Activated CD4-positive, alpha-beta T cell treated with anti-CD3 and anti-CD28 coated beads for 36 hours (primary cell): ENCODE measurements at regions not wholly inside any gene's neighbourhood (a gene's known extent, or its start where the extent isn't known, plus 50 kb on each side); places are given as distances from the start of the nearest gene placed in this dataset.

Experiments used
- ATAC-seq: fragments of 200-7000 bp; cut with Tn5 transposase; one replicate; pipeline ENCODE4 v1.10.0; 2021; ENCODE audit warnings: mild to moderate bottlenecking, moderate library complexity
- CTCF ChIA-PET: fragments of 350-600 bp; sonication (Branson Sonifier 250); formaldehyde crosslinking; loops from one replicate; lab custom pipeline; 2021; ENCODE audit warnings: antibody characterized with exemption; lab: Charles Lee
- POLR2A ChIA-PET: fragments of 350-600 bp; sonication (Branson Sonifier 250); formaldehyde crosslinking; loops from one replicate; lab custom pipeline; 2021; ENCODE audit warnings: antibody characterized with exemption, inconsistent platforms; lab: Charles Lee
- DNase-seq: peaks from one replicate; pipeline ENCODE4 v3.0.0-alpha.2; 2020
- H3K27ac Mint-ChIP-seq: one replicate; pipeline ENCODE4 v1.8.0; 2021; ENCODE audit warnings: mixed read lengths
- H3K27me3 Mint-ChIP-seq: one replicate; pipeline ENCODE4 v1.8.0; 2021; ENCODE audit warnings: mixed read lengths
- H3K36me3 Mint-ChIP-seq: one replicate; pipeline ENCODE4 v1.8.0; 2021; ENCODE audit warnings: low read depth, mixed read lengths
- H3K4me1 Mint-ChIP-seq: one replicate; pipeline ENCODE4 v1.8.0; 2021; ENCODE audit warnings: mixed read lengths
- H3K4me3 Mint-ChIP-seq: one replicate; pipeline ENCODE4 v1.8.0; 2021; ENCODE audit warnings: mild to moderate bottlenecking, moderate library complexity, mixed read lengths
- H3K9me3 Mint-ChIP-seq: one replicate; pipeline ENCODE4 v1.8.0; 2021; ENCODE audit warnings: low read depth, mixed read lengths
- intact Hi-C, 2 experiments: fragments of 100-400 bp; cut with DNase I in 1 of 2; cut with micrococcal nuclease in 1 of 2; formaldehyde crosslinking; loops; one replicate each; pipeline versions ENCODE4 v1.14.2 to v1.15.1; 2022 to 2024; cut with DNase I, micrococcal nuclease

- CTCF ChIA-PET = interaction anchor here (0.9 to 1.6 kb wide), 4 partner anchors 75 to 161 kb away, joined by 3 to 5 read pairs (median 4); no protein-coding TSS in a partner anchor
These were observed 119.3 kb upstream of the MDM1 start for GRCh38 chr12:68451261-68452077.

GRCh38 chr12:68452078-68452715, 120.0 kb upstream of the MDM1 start:
- POLR2A ChIA-PET = interaction anchor here (0.6 to 0.7 kb wide), 2 partner anchors 113 to 611 kb away, joined by 3 to 6 read pairs; no protein-coding TSS in a partner anchor

More at GRCh38 chr12:68451261-68452077, 119.3 kb upstream of the MDM1 start:
- Mint-ChIP-seq H3K27me3 (no peaks in the 10 kb centered on the region), H3K4me1 (peaks cover 87% of the 10 kb centered on the region), H3K36me3 (no peaks in the 10 kb centered on the region), H3K27ac (peak overlapping the region; percentile 93), H3K4me3 (peak overlapping the region; percentile 46), H3K9me3 (no peaks in the 10 kb centered on the region)
- intact Hi-C loops = loop anchor here (1.0 to 5.0 kb wide), 16 partner anchors 30 to 358 kb away; partner anchors contain the start of genes MDM2 (in 1 of the 2), NUP107 (in 1 of the 2) and RAP1B (in 1 of the 2)
- ATAC-seq (peak; percentile 80), DNase-seq (peak; percentile 67)
- POLR2A ChIA-PET = interaction anchor here (0.6 to 1.4 kb wide), 3 partner anchors 30 to 161 kb away, joined by 3 to 5 read pairs (median 4); no protein-coding TSS in a partner anchor

DNA sequence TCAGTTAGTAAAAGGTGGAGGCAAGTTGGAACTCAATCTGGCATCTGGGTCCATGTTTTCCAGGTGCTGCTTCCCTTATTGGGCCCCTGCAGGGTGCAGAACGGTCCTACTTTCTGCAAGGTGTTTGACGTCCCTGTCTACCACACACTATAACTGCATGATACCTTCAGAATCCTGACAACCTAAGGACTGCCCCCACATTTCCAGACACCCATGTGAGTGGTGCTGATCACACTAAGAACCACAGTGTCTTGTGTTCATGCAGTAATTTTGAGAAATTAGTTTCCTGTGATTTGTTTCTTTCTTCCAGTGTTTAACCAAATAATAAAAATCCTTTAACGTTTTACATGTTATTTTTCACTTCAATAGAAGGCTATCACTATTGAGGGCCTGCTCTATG, 121.1 kb upstream of the MDM1 start:
- H3K27me3 Mint-ChIP-seq = no peaks in the 10 kb centered on the region
- intact Hi-C loops = loop anchor here in 1 of 2 experiments (5.0 kb wide), 2 partner anchors 124 to 336 kb away; no protein-coding TSS in a partner anchor
- H3K4me3 Mint-ChIP-seq = no peak overlapping the region
- ATAC-seq (no peak), DNase-seq (no peak)
- H3K4me1 Mint-ChIP-seq = peaks cover 76% of the 10 kb centered on the region
- no peaks in the 10 kb centered on the region for H3K36me3 Mint-ChIP-seq
- H3K9me3 Mint-ChIP-seq = no peaks in the 10 kb centered on the region
- H3K27ac Mint-ChIP-seq = no peak overlapping the region
- CTCF ChIA-PET = interaction anchor here (1.0 to 1.1 kb wide), 2 partner anchors 22 to 49 kb away, joined by 3 to 4 read pairs; no protein-coding TSS in a partner anchor
- POLR2A ChIA-PET = no interaction called here

More at GRCh38 chr12:68452078-68452715, 120.0 kb upstream of the MDM1 start:
- Mint-ChIP-seq H3K4me1 (peaks cover 81% of the 10 kb centered on the region), H3K9me3 (no peaks in the 10 kb centered on the region), H3K27me3 (no peaks in the 10 kb centered on the region), H3K36me3 (no peaks in the 10 kb centered on the region), H3K4me3 (peak overlapping the region; percentile 46), H3K27ac (peak overlapping the region; percentile 93)
- intact Hi-C loops = loop anchor here in 1 of 2 experiments (5.0 kb wide), 2 partner anchors 125 to 335 kb away; no protein-coding TSS in a partner anchor
- ATAC-seq (no peak), DNase-seq (no peak)
- CTCF ChIA-PET = interaction anchor here (0.7 to 1.6 kb wide), 4 partner anchors 10 to 84 kb away, joined by 3 to 4 read pairs (median 3); no protein-coding TSS in a partner anchor

DNA sequence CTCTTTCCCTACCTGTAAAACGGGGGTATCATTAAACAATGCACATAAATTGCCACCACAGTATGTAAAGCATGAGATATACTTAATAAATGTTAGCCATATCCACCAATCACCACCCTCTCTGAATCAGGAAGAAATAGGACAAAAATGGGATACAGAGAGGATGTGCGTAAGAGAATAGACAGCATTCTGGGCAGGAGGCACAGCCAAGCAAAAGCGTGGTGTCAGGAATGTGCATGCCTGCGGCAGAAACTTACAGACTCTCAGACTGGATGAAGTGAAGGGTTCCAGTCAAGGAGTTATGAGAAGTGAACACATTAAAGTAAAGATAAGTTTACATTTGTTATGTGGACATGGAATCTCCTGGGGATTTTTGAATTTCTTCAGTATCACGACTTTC, 121.7 kb upstream of the MDM1 start:
- Mint-ChIP-seq H3K27ac (no peak overlapping the region), H3K4me3 (no peak overlapping the region)
- CTCF ChIA-PET = interaction anchor here (0.9 to 1.1 kb wide), 3 partner anchors 21 to 198 kb away, joined by 3 to 4 read pairs (median 3); no protein-coding TSS in a partner anchor

GRCh38 chr12:68454892-68455291, 122.7 kb upstream of the MDM1 start:
- ATAC-seq (no peak), DNase-seq (no peak)
- intact Hi-C loops = loop anchor here in 1 of 2 experiments (5.0 kb wide), 2 partner anchors 122 to 338 kb away; no protein-coding TSS in a partner anchor
- no peaks in the 10 kb centered on the region for H3K36me3 Mint-ChIP-seq
- POLR2A ChIA-PET = no interaction called here
- H3K4me1 Mint-ChIP-seq = peaks cover 64% of the 10 kb centered on the region
- no peak overlapping the region for H3K4me3 Mint-ChIP-seq
- H3K27ac Mint-ChIP-seq = no peak overlapping the region
- CTCF ChIA-PET = interaction anchor here (0.6 to 1.0 kb wide), 3 partner anchors 26 to 255 kb away, joined by 3 to 6 read pairs (median 4); no protein-coding TSS in a partner anchor
- H3K9me3 Mint-ChIP-seq = no peaks in the 10 kb centered on the region
- H3K27me3 Mint-ChIP-seq = no peaks in the 10 kb centered on the region

More for the DNA sequence above, 121.7 kb upstream of the MDM1 start:
- ATAC-seq (no peak), DNase-seq (no peak)
- Mint-ChIP-seq H3K36me3 (no peaks in the 10 kb centered on the region), H3K4me1 (peaks cover 72% of the 10 kb centered on the region), H3K9me3 (no peaks in the 10 kb centered on the region), H3K27me3 (no peaks in the 10 kb centered on the region)
- intact Hi-C loops = loop anchor here in 1 of 2 experiments (5.0 kb wide), 2 partner anchors 123 to 337 kb away; no protein-coding TSS in a partner anchor
- POLR2A ChIA-PET = no interaction called here

- H3K4me1 Mint-ChIP-seq = peaks cover 57% of the 10 kb centered on the region
- no peaks in the 10 kb centered on the region for H3K36me3 Mint-ChIP-seq
- ChIA-PET POLR2A (no interaction called here), CTCF (interaction anchor here (0.7 to 1.2 kb wide), 3 partner anchors 26 to 194 kb away, joined by 3 to 4 read pairs (median 3); no protein-coding TSS in a partner anchor)
- DNase-seq (peak; percentile 33), ATAC-seq (no peak)
- intact Hi-C loops = no loop called here
- no peak overlapping the region for H3K4me3 Mint-ChIP-seq
- no peaks in the 10 kb centered on the region for H3K27me3 Mint-ChIP-seq
- no peaks in the 10 kb centered on the region for H3K9me3 Mint-ChIP-seq
- H3K27ac Mint-ChIP-seq = peak overlapping the region; percentile 66
These were observed 123.7 kb upstream of the MDM1 start for GRCh38 chr12:68455691-68456345.

- Mint-ChIP-seq H3K27me3 (no peaks in the 10 kb centered on the region), H3K9me3 (no peaks in the 10 kb centered on the region), H3K4me3 (no peak overlapping the region), H3K36me3 (no peaks in the 10 kb centered on the region), H3K4me1 (peaks cover 32% of the 10 kb centered on the region), H3K27ac (no peak overlapping the region)
- CTCF ChIA-PET = interaction anchor here (0.6 kb wide), 1 partner anchor 92 kb away, joined by 3 read pairs; no protein-coding TSS in a partner anchor
- ATAC-seq = no peak
- POLR2A ChIA-PET = no interaction called here
- DNase-seq = no peak
- intact Hi-C loops = no loop called here
These were observed 126.7 kb upstream of the MDM1 start for GRCh38 chr12:68458866-68459265.

DNA sequence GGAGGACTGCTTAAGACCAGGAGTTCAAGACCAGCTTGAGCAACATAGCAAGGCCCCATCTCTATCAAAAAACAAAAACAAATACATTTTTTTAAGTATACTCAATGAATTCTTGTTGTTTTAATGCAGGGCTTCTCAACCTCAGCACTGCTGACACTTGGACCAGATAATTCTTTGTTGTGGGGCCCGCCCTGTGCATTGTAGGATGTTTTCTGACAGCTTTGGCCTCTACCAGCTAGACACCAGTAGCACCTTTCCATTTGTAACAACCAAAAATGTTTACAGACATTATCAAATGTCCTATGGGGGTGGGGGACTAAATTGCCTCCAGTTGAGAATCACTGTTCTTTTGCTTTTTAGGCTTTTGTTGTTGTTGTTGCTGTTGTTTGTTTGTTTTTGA, 128.1 kb upstream of the MDM1 start:
- CTCF ChIA-PET = no interaction called here
- DNase-seq = no peak
- H3K4me3 Mint-ChIP-seq = no peak overlapping the region
- H3K9me3 Mint-ChIP-seq = no peaks in the 10 kb centered on the region
- ATAC-seq = no peak
- no peak overlapping the region for H3K27ac Mint-ChIP-seq
- H3K36me3 Mint-ChIP-seq = no peaks in the 10 kb centered on the region
- POLR2A ChIA-PET = no interaction called here
- intact Hi-C loops = no loop called here
- no peaks in the 10 kb centered on the region for H3K27me3 Mint-ChIP-seq
- H3K4me1 Mint-ChIP-seq = peaks cover 19% of the 10 kb centered on the region

- no peak for DNase-seq
- no peaks in the 10 kb centered on the region for H3K9me3 Mint-ChIP-seq
- CTCF ChIA-PET = interaction anchor here (0.6 to 1.1 kb wide), 2 partner anchors 9 to 70 kb away, joined by 3 read pairs; no protein-coding TSS in a partner anchor
- no peak overlapping the region for H3K27ac Mint-ChIP-seq
- POLR2A ChIA-PET = no interaction called here
- H3K4me1 Mint-ChIP-seq = peaks cover 8% of the 10 kb centered on the region
- no peaks in the 10 kb centered on the region for H3K27me3 Mint-ChIP-seq
- H3K4me3 Mint-ChIP-seq = no peak overlapping the region
- intact Hi-C loops = no loop called here
- no peaks in the 10 kb centered on the region for H3K36me3 Mint-ChIP-seq
- ATAC-seq = no peak
These were observed 129.5 kb upstream of the MDM1 start for GRCh38 chr12:68461645-68462044.

- DNase-seq = no peak
- Mint-ChIP-seq H3K36me3 (no peaks in the 10 kb centered on the region), H3K4me3 (peak overlapping the region; percentile 61), H3K4me1 (peaks cover 8% of the 10 kb centered on the region), H3K27ac (peak overlapping the region; percentile 85), H3K9me3 (no peaks in the 10 kb centered on the region), H3K27me3 (no peaks in the 10 kb centered on the region)
- CTCF ChIA-PET = interaction anchor here (0.9 to 1.0 kb wide), 2 partner anchors 10 to 16 kb away, joined by 3 to 4 read pairs; no protein-coding TSS in a partner anchor
- POLR2A ChIA-PET = interaction anchor here (0.6 to 0.7 kb wide), 4 partner anchors 116 to 897 kb away, joined by 3 to 5 read pairs (median 3); no protein-coding TSS in a partner anchor
- ATAC-seq = peak; percentile 42
- intact Hi-C loops = no loop called here
These were observed 130.6 kb upstream of the MDM1 start for GRCh38 chr12:68462803-68463202.
